ENCODE measurements at regions not wholly inside any gene's neighbourhood (a gene's known extent, or its start where the extent isn't known, plus 50 kb on each side); places are given as distances from the start of the nearest gene placed in this dataset.

DNA sequence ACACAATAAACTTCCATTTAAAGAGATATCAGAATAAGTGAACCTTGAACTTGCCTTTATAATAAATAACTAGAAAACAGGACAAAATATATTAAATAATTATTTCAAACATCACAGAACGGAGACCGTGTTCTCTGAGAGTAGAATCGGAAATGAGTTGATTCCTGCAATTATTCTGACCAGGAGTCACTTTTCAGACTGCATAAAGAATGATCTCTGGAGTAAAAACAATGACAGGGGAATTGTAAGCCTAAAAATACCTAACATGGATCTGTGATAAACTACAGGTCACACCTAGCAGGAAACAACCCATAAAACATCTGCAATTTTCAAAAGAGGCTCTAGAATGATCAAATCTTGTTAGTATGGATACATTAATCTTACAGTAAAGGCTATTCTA lies 577.5 kb upstream of the SORCS1 start:
- Histone ChIP-seq H3K4me1 (ENCODE audit: control insufficient read depth, insufficient read depth, low read length) (no peaks in the 10 kb centered on the region), H3K9me3 (ENCODE audit: control insufficient read depth in 2 of 2, low read length in 2 of 2) (no peaks in the 10 kb centered on the region), H3K36me3 (ENCODE audit: control insufficient read depth in 2 of 2, insufficient read depth in 2 of 2, low read length in 2 of 2) (no peaks in the 10 kb centered on the region), H3K9ac (ENCODE audit: low read length in 2 of 2) (no peak overlapping the region), H3K27ac (ENCODE audit: low read length) (no peak overlapping the region), H3K27me3 (ENCODE audit: control insufficient read depth in 1 of 2, insufficient read depth in 2 of 2, low read length in 2 of 2) (no peaks in the 10 kb centered on the region), H3K4me3 (ENCODE audit: low read length in 2 of 2) (no peak overlapping the region)

DNA sequence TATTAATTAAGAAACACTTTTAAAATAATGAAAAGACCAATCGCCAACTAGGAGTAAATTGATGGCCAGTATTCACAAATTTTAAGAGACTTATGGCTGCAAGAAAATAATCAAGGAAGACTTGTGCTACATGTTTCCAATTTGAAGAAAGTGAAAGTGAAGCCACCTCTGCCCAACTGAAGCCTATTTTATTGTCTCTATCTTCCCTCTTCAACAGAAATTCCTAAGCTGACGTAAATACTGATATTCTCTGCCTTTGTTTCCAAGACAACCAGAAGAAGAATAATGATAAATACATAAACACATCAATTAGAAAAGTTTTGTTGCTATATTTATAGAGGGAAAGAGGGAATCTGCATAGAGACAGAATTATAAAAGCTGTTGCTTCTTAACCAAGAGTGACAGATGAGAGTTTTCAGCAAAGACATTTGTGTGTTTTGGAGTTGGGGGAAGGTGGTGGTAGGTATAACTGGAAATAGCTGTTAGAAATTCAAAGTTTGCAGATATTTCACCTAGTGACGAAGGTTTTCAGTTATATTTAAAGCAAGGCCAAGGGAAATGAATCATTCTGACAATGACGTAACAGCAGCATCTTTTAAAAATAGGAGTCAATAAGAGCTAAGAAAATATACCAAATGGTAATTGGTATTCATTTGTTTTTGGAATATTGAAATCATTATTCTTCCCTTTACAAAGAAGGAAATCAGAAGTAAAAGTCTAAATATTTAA lies 576.6 kb upstream of the SORCS1 start:
- H3K9ac ChIP-seq (ENCODE audit: low read length in 2 of 2) = no peak overlapping the region
- H3K4me3 ChIP-seq (ENCODE audit: low read length in 2 of 2) = no peak overlapping the region
- no peaks in the 10 kb centered on the region for H3K27me3 ChIP-seq (ENCODE audit: control insufficient read depth in 1 of 2, insufficient read depth in 2 of 2, low read length in 2 of 2)
- H3K4me1 ChIP-seq (ENCODE audit: control insufficient read depth, insufficient read depth, low read length) = no peaks in the 10 kb centered on the region
- H3K27ac ChIP-seq (ENCODE audit: low read length) = no peak overlapping the region
- no peaks in the 10 kb centered on the region for H3K9me3 ChIP-seq (ENCODE audit: control insufficient read depth in 2 of 2, low read length in 2 of 2)
- no peaks in the 10 kb centered on the region for H3K36me3 ChIP-seq (ENCODE audit: control insufficient read depth in 2 of 2, insufficient read depth in 2 of 2, low read length in 2 of 2)

DNA sequence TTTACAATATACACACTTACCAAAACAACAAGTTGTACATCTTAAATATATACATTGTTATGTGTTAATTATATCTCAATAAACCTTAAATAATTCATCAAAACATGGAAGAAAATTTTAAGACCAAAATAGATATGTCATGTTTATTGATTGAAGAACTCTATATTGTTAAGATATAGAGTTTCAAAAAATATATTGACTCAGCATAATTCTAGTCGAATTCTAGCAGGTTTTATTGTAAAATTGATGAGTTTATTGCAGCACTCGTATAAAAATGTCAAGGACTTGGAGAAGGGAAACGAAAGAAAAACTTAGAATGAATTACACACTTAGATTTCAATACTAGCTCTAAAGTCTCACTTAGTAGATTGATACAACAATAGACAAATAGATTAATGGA lies 575.4 kb upstream of the SORCS1 start:
- no peak overlapping the region for H3K9ac ChIP-seq (ENCODE audit: low read length in 2 of 2)
- no peak overlapping the region for H3K27ac ChIP-seq (ENCODE audit: low read length)

DNA sequence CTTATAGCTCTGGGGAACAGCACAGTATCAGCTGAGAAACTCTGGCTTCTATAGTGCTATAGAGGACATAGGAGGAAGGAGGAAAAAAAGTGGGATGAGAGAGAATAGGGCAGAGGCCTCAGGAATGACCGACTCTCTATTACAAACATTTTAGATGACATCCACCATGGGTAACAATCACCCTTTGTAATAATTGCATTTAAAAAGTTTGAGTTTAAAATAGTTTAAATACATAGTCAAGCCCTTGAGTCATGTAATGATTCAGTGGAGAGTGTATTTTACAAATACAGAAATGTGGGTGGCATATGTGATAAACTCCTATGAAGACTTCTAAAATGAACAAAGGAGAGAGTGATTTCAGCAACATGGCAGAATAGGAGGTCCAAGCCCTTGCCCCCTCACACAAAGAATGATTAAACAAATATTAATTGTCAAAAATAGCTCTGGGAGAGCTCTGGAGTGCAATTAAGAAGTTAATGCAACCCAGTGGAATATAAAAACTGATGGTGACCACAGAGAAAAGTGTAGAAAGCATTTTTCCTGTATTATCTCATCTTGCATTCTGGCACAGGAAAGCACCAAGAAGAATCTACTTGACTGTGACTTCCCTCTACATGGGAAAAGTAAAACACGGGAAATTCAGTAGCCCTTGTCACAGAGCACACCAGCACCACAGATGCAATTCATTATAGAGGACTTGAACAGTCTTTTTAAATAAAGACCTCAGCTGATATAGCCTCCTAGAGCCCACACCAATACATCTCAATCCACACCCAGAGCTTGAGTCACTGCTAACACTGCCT lies 569.0 kb upstream of the SORCS1 start:
- H3K27me3 ChIP-seq (ENCODE audit: control insufficient read depth in 1 of 2, insufficient read depth in 2 of 2, low read length in 2 of 2) = no peaks in the 10 kb centered on the region
- H3K27ac ChIP-seq (ENCODE audit: low read length) = no peak overlapping the region
- no peak overlapping the region for H3K9ac ChIP-seq (ENCODE audit: low read length in 2 of 2)
- no peaks in the 10 kb centered on the region for H3K36me3 ChIP-seq (ENCODE audit: control insufficient read depth in 2 of 2, insufficient read depth in 2 of 2, low read length in 2 of 2)
- no peaks in the 10 kb centered on the region for H3K4me1 ChIP-seq (ENCODE audit: control insufficient read depth, insufficient read depth, low read length)
- H3K4me3 ChIP-seq (ENCODE audit: low read length in 2 of 2) = no peak overlapping the region
- no peaks in the 10 kb centered on the region for H3K9me3 ChIP-seq (ENCODE audit: control insufficient read depth in 2 of 2, low read length in 2 of 2)

More for the DNA sequence above, 575.4 kb upstream of the SORCS1 start:
- Histone ChIP-seq H3K9me3 (ENCODE audit: control insufficient read depth in 2 of 2, low read length in 2 of 2) (no peaks in the 10 kb centered on the region), H3K4me3 (ENCODE audit: low read length in 2 of 2) (no peak overlapping the region), H3K36me3 (ENCODE audit: control insufficient read depth in 2 of 2, insufficient read depth in 2 of 2, low read length in 2 of 2) (no peaks in the 10 kb centered on the region), H3K4me1 (ENCODE audit: control insufficient read depth, insufficient read depth, low read length) (no peaks in the 10 kb centered on the region), H3K27me3 (ENCODE audit: control insufficient read depth in 1 of 2, insufficient read depth in 2 of 2, low read length in 2 of 2) (no peaks in the 10 kb centered on the region)

- H3K27me3 ChIP-seq (ENCODE audit: control insufficient read depth in 1 of 2, insufficient read depth in 2 of 2, low read length in 2 of 2) = no peaks in the 10 kb centered on the region
- no peak overlapping the region for H3K27ac ChIP-seq (ENCODE audit: low read length)
- no peaks in the 10 kb centered on the region for H3K36me3 ChIP-seq (ENCODE audit: control insufficient read depth in 2 of 2, insufficient read depth in 2 of 2, low read length in 2 of 2)
- H3K9me3 ChIP-seq (ENCODE audit: control insufficient read depth in 2 of 2, low read length in 2 of 2) = no peaks in the 10 kb centered on the region
- no peaks in the 10 kb centered on the region for H3K4me1 ChIP-seq (ENCODE audit: control insufficient read depth, insufficient read depth, low read length)
- H3K9ac ChIP-seq (ENCODE audit: low read length in 2 of 2) = no peak overlapping the region
- no peak overlapping the region for H3K4me3 ChIP-seq (ENCODE audit: low read length in 2 of 2)
Measured at GRCh38 chr10:107732045-107732444, 567.5 kb upstream of the SORCS1 start.

DNA sequence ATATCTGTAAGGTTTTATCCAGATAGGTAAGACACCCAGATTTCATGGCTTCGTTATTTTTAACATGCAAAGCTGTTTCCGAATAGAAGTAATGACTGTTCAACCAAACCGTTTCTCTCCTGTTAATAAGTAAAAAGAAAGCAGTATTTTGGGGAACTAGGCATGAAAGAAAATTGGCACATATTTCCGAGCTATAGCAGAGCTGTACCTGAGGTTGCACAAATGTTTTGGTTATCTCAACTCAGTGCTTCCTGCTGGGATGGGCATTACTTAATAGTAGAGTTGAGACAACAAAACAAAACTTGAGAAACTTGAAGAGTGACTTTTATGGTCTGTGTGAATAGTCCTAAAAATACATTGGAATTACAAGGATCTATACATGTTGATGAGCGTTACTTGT lies 564.3 kb upstream of the SORCS1 start:
- H3K36me3 ChIP-seq (ENCODE audit: control insufficient read depth in 2 of 2, insufficient read depth in 2 of 2, low read length in 2 of 2) = no peaks in the 10 kb centered on the region
- no peak overlapping the region for H3K4me3 ChIP-seq (ENCODE audit: low read length in 2 of 2)
- no peak overlapping the region for H3K9ac ChIP-seq (ENCODE audit: low read length in 2 of 2)
- no peaks in the 10 kb centered on the region for H3K27me3 ChIP-seq (ENCODE audit: control insufficient read depth in 1 of 2, insufficient read depth in 2 of 2, low read length in 2 of 2)
- no peaks in the 10 kb centered on the region for H3K9me3 ChIP-seq (ENCODE audit: control insufficient read depth in 2 of 2, low read length in 2 of 2)
- no peaks in the 10 kb centered on the region for H3K4me1 ChIP-seq (ENCODE audit: control insufficient read depth, insufficient read depth, low read length)
- H3K27ac ChIP-seq (ENCODE audit: low read length) = no peak overlapping the region

- no peak overlapping the region for H3K27ac ChIP-seq (ENCODE audit: low read length)
- no peaks in the 10 kb centered on the region for H3K36me3 ChIP-seq (ENCODE audit: control insufficient read depth in 2 of 2, insufficient read depth in 2 of 2, low read length in 2 of 2)
- no peak overlapping the region for H3K9ac ChIP-seq (ENCODE audit: low read length in 2 of 2)
- no peaks in the 10 kb centered on the region for H3K4me1 ChIP-seq (ENCODE audit: control insufficient read depth, insufficient read depth, low read length)
- no peaks in the 10 kb centered on the region for H3K9me3 ChIP-seq (ENCODE audit: control insufficient read depth in 2 of 2, low read length in 2 of 2)
- H3K4me3 ChIP-seq (ENCODE audit: low read length in 2 of 2) = no peak overlapping the region
- H3K27me3 ChIP-seq (ENCODE audit: control insufficient read depth in 1 of 2, insufficient read depth in 2 of 2, low read length in 2 of 2) = no peaks in the 10 kb centered on the region
Measured at GRCh38 chr10:107727767-107728317, 563.3 kb upstream of the SORCS1 start.

- no peak overlapping the region for H3K4me3 ChIP-seq (ENCODE audit: low read length in 2 of 2)
- no peaks in the 10 kb centered on the region for H3K4me1 ChIP-seq (ENCODE audit: control insufficient read depth, insufficient read depth, low read length)
- no peaks in the 10 kb centered on the region for H3K9me3 ChIP-seq (ENCODE audit: control insufficient read depth in 2 of 2, low read length in 2 of 2)
- H3K27ac ChIP-seq (ENCODE audit: low read length) = no peak overlapping the region
- H3K9ac ChIP-seq (ENCODE audit: low read length in 2 of 2) = no peak overlapping the region
- H3K27me3 ChIP-seq (ENCODE audit: control insufficient read depth in 1 of 2, insufficient read depth in 2 of 2, low read length in 2 of 2) = no peaks in the 10 kb centered on the region
- H3K36me3 ChIP-seq (ENCODE audit: control insufficient read depth in 2 of 2, insufficient read depth in 2 of 2, low read length in 2 of 2) = no peaks in the 10 kb centered on the region
Measured at GRCh38 chr10:107718864-107719263, 554.4 kb upstream of the SORCS1 start.

DNA sequence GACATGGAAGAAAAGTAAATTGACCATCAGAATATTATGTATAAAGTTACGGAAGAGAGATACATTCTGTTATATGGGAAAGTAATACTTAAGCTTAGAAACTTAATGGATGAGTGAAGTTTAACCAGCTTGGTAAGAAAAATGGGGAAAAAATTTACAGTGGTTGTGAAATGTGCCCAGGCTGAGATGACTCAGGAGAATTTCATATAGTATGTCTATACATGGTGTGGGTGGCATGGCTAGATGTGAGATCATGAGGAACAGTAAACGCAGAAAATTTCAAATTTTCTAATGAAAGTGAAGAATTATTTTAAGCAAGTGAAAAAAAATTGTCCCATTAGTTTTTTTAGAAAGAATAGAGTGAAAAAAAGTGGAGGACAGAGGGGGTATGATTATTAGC lies 552.5 kb upstream of the SORCS1 start:
- Histone ChIP-seq H3K9me3 (ENCODE audit: control insufficient read depth in 2 of 2, low read length in 2 of 2) (no peaks in the 10 kb centered on the region), H3K27ac (ENCODE audit: low read length) (no peak overlapping the region), H3K4me3 (ENCODE audit: low read length in 2 of 2) (no peak overlapping the region), H3K36me3 (ENCODE audit: control insufficient read depth in 2 of 2, insufficient read depth in 2 of 2, low read length in 2 of 2) (no peaks in the 10 kb centered on the region), H3K4me1 (ENCODE audit: control insufficient read depth, insufficient read depth, low read length) (no peaks in the 10 kb centered on the region), H3K27me3 (ENCODE audit: control insufficient read depth in 1 of 2, insufficient read depth in 2 of 2, low read length in 2 of 2) (no peaks in the 10 kb centered on the region), H3K9ac (ENCODE audit: low read length in 2 of 2) (no peak overlapping the region)

GRCh38 chr10:107715565-107715964 lies 551.1 kb upstream of the SORCS1 start:
- Histone ChIP-seq H3K4me3 (ENCODE audit: low read length in 2 of 2) (no peak overlapping the region), H3K27me3 (ENCODE audit: control insufficient read depth in 1 of 2, insufficient read depth in 2 of 2, low read length in 2 of 2) (no peaks in the 10 kb centered on the region), H3K4me1 (ENCODE audit: control insufficient read depth, insufficient read depth, low read length) (no peaks in the 10 kb centered on the region), H3K36me3 (ENCODE audit: control insufficient read depth in 2 of 2, insufficient read depth in 2 of 2, low read length in 2 of 2) (no peaks in the 10 kb centered on the region), H3K9ac (ENCODE audit: low read length in 2 of 2) (no peak overlapping the region), H3K9me3 (ENCODE audit: control insufficient read depth in 2 of 2, low read length in 2 of 2) (no peaks in the 10 kb centered on the region), H3K27ac (ENCODE audit: low read length) (no peak overlapping the region)

DNA sequence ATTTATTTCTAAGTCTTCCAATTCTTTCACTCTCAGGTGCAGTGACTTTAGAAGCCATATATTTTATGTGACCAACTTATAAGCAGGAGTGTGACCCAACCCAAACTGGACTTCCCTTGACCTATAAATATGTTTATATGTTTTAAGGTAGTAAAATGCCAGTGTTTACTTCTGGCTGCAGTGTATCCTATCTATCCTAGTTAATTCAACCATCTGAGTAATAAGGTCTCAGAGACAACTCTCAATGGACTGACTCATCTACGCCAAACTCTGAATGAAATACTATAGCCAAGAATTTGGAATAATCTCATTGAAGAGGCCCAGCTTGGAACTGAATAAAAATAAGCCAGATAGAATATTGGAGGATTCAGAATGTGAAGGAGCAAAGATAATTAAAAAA lies 544.5 kb upstream of the SORCS1 start:
- Histone ChIP-seq H3K4me3 (ENCODE audit: low read length in 2 of 2) (no peak overlapping the region), H3K4me1 (ENCODE audit: control insufficient read depth, insufficient read depth, low read length) (no peaks in the 10 kb centered on the region), H3K36me3 (ENCODE audit: control insufficient read depth in 2 of 2, insufficient read depth in 2 of 2, low read length in 2 of 2) (no peaks in the 10 kb centered on the region), H3K27me3 (ENCODE audit: control insufficient read depth in 1 of 2, insufficient read depth in 2 of 2, low read length in 2 of 2) (no peaks in the 10 kb centered on the region), H3K27ac (ENCODE audit: low read length) (no peak overlapping the region), H3K9me3 (ENCODE audit: control insufficient read depth in 2 of 2, low read length in 2 of 2) (no peaks in the 10 kb centered on the region), H3K9ac (ENCODE audit: low read length in 2 of 2) (no peak overlapping the region)

All from stomach smooth muscle (tissue), 2 donors.